K562 (cell line): ENCODE measurements at regions not wholly inside any gene's neighbourhood (a gene's known extent, or its start where the extent isn't known, plus 50 kb on each side); places are given as distances from the start of the nearest gene placed in this dataset.

Experiments
- ATAC-seq: fragments of 200-7000 bp; cut with Tn5 transposase; 3 replicates; pipeline ENCODE4 v1.9.1; 2020; ENCODE audit warnings: moderate library complexity
- BruUV-seq: library from RNA; stranded (reverse); fragments of 400-500 nt; replicated peaks from 2 replicates; lab custom pipeline; 2021; lab: Mats Ljungman, UMichigan
- CTCF ChIA-PET: fragments of 300-600 bp; formaldehyde crosslinking; extraction: SDS; loops from one replicate; lab custom pipeline; 2021; ENCODE audit warnings: low intra/inter-chr PET ratio; lab: Yijun Ruan, JAX
- POLR2A ChIA-PET: fragments of 300-600, 350-650 bp; sonication (Branson Sonifier 250); formaldehyde crosslinking; extraction: SDS; loops from one replicate; lab custom pipeline; 2021; ENCODE audit warnings: antibody characterized with exemption, inconsistent platforms; lab: Yijun Ruan, JAX
- DNase-seq, 4 experiments: peaks; one replicate each; pipeline versions ENCODE4 v3.0.0 to v3.0.0-alpha.2; 2011 to 2018; ENCODE audit warnings: low spot score in 3 of 4, mixed read lengths in 3 of 4; ENCODE audit errors: extremely low read depth in 1 of 4
- FAIRE-seq: peaks from 2 replicates; lab custom pipeline; 2011; peaks lifted over from hg19 to GRCh38; lab: Jason Lieb, UNC
- H2AFZ ChIP-seq: 2 replicates; pipeline ENCODE4 v1.6.0; 2011; ENCODE audit warnings: low read depth, low read length, control low read depth, inconsistent platforms
- H3K27ac ChIP-seq: fragments of 200-600 bp; 3 replicates; pipeline ENCODE4 v1.8.0; 2011; ENCODE audit warnings: low read depth, mild to moderate bottlenecking, control low read depth, inconsistent platforms, low read length, moderate library complexity, mixed read lengths; ENCODE audit errors: extremely low read depth
- H3K27me3 ChIP-seq, 2 experiments: fragments of 300-600 bp in 1 of 2; 2 replicates in 1 of 2; 3 replicates in 1 of 2; pipeline versions ENCODE4 v1.6.0 to v1.8.0; 2011; ENCODE audit warnings: inconsistent platforms in 2 of 2, low read length in 2 of 2, mild to moderate bottlenecking in 1 of 2, mixed read lengths in 1 of 2, moderate library complexity in 1 of 2; ENCODE audit not compliant: control insufficient read depth in 2 of 2, insufficient read depth in 2 of 2
- H3K36me3 ChIP-seq: fragments of 300-600 bp; 3 replicates; pipeline ENCODE4 v1.8.0; 2011; ENCODE audit warnings: mild to moderate bottlenecking, low read length, inconsistent platforms; ENCODE audit not compliant: control insufficient read depth, insufficient read depth
- H3K4me1 ChIP-seq, 2 experiments: fragments of 200-600 bp in 1 of 2; replicated peaks in 1 of 2; 2 replicates in 1 of 2; 3 replicates in 1 of 2; pipeline versions ENCODE4 v1.5.1 to v1.8.0; 2011; ENCODE audit warnings: inconsistent platforms in 2 of 2, low read length in 2 of 2, mild to moderate bottlenecking in 1 of 2, mixed read lengths in 1 of 2, moderate library complexity in 1 of 2; ENCODE audit not compliant: control insufficient read depth in 2 of 2, insufficient read depth in 2 of 2
- H3K4me2 ChIP-seq: 2 replicates; pipeline ENCODE4 v1.6.1; 2011; ENCODE audit warnings: low read length, control low read depth, inconsistent platforms, mixed read lengths; ENCODE audit not compliant: insufficient read depth
- H3K4me3 ChIP-seq: fragments of 200-600 bp; sonication (generic), shearing (Covaris generic); 2 replicates; pipeline ENCODE4 v1.5.1; 2016; ENCODE audit warnings: control low read depth, inconsistent platforms
- H3K79me2 ChIP-seq: fragments of 200-600 bp; 3 replicates; pipeline ENCODE4 v1.8.0; 2011; ENCODE audit warnings: low read length, inconsistent platforms; ENCODE audit not compliant: control insufficient read depth, insufficient read depth
- H3K9ac ChIP-seq, 2 experiments: 2 replicates each; pipeline versions ENCODE4 v1.6.0 to v1.6.1; 2011; ENCODE audit warnings: low read depth in 2 of 2, low read length in 2 of 2, control low read depth in 1 of 2, inconsistent platforms in 1 of 2, mild to moderate bottlenecking in 1 of 2, mixed read lengths in 1 of 2; ENCODE audit not compliant: insufficient read depth in 1 of 2
- H3K9me1 ChIP-seq: one replicate; pipeline ENCODE4 v1.6.0; 2011; ENCODE audit warnings: inconsistent platforms, mild to moderate bottlenecking, low read length, moderate library complexity; ENCODE audit not compliant: control insufficient read depth, insufficient read depth
- H3K9me3 ChIP-seq: replicated peaks from 2 replicates; pipeline ENCODE4 v1.5.1; 2011; ENCODE audit warnings: low read depth, low read length, inconsistent platforms; ENCODE audit not compliant: control insufficient read depth, insufficient read depth
- H4K20me1 ChIP-seq: replicated peaks from 2 replicates; pipeline ENCODE4 v1.6.1; 2011; ENCODE audit warnings: low read length, inconsistent platforms, mixed read lengths; ENCODE audit not compliant: control insufficient read depth, insufficient read depth
- ARID4B ChIP-seq: sonication (generic); formaldehyde crosslinking; IDR thresholded peaks from 2 replicates; pipeline ENCODE4 v1.8.0; 2022; ENCODE audit warnings: mild to moderate bottlenecking, missing genetic modification reagents
- CTCF ChIP-seq, 3 experiments: IDR thresholded peaks in 2 of 3; conservative IDR thresholded peaks in 1 of 3; 2 replicates each; pipeline ENCODE4 v1.5.1; 2011 to 2012; ENCODE audit warnings: low read length in 3 of 3, mild to moderate bottlenecking in 3 of 3, control low read depth in 2 of 3, improper control_type of control experiment in 1 of 3, inconsistent platforms in 1 of 3, low read depth in 1 of 3, mixed read lengths in 1 of 3, moderate library complexity in 1 of 3; ENCODE audit not compliant: insufficient read depth in 2 of 3
- MAFK ChIP-seq: IDR thresholded peaks from 2 replicates; pipeline ENCODE4 v1.6.1; 2011; ENCODE audit warnings: low read length, improper control_type of control experiment
- NCOA4 ChIP-seq: fragments of 450-650 bp; IDR thresholded peaks from 2 replicates; pipeline ENCODE4 v1.6.1; 2018; ENCODE audit warnings: mild to moderate bottlenecking; ENCODE audit not compliant: partially characterized antibody
- POLR2H ChIP-seq: IDR thresholded peaks from 2 replicates; pipeline ENCODE4 v1.6.1; 2016; ENCODE audit warnings: missing genetic modification characterization, low read depth, mild to moderate bottlenecking, control low read depth, missing compliant biosample characterization, moderate library complexity
- ZNF311 ChIP-seq: fragments of 250-450 bp; sonication (Bioruptor Pico); IDR thresholded peaks from 2 replicates; pipeline ENCODE4 v1.4.0; 2020; ENCODE audit warnings: mild to moderate bottlenecking, moderate library complexity
- WGBS: fragments of 100-300 bp; shearing (Covaris generic); methylation state at CpG from one replicate; pipeline ENCODE4 v1.1.6; 2016; ENCODE audit warnings: low coverage, mixed read lengths; ENCODE audit not compliant: insufficient coverage; ENCODE audit errors: missing lambda C conversion rate; 5-methylcytosine and 5-hydroxymethylcytosine counted together
- in situ Hi-C: fragments of 300-500 bp; cut with MboI; formaldehyde crosslinking; loops from 4 replicates; pipeline ENCODE4 v1.15.0; 2018; ENCODE audit warnings: inconsistent platforms, mixed read lengths
- intact Hi-C: fragments of 100-400 bp; cut with micrococcal nuclease; formaldehyde crosslinking; loops from 2 replicates; pipeline ENCODE4 v1.14.2; 2022
- TF ChIP-seq, protein P1 (sequence below): IDR thresholded peaks from 2 replicates; pipeline ENCODE4 v1.6.1; 2011; ENCODE audit not compliant: insufficient read length; ENCODE audit errors: extremely low read depth
- TF ChIP-seq, protein P2 (sequence below): fragments of 450-650 bp; formaldehyde crosslinking; IDR thresholded peaks from 2 replicates; pipeline ENCODE4 v1.4.0; 2020; ENCODE audit warnings: mild to moderate bottlenecking, moderate library complexity
- TF ChIP-seq, protein P3 (sequence below): fragments of 250-450 bp; sonication (Bioruptor Pico); IDR thresholded peaks from 2 replicates; pipeline ENCODE4 v1.5.0; 2022; ENCODE audit warnings: mild to moderate bottlenecking

- TF ChIP-seq POLR2H (tag), result no peak
- TF ChIP-seq, protein P1, sequence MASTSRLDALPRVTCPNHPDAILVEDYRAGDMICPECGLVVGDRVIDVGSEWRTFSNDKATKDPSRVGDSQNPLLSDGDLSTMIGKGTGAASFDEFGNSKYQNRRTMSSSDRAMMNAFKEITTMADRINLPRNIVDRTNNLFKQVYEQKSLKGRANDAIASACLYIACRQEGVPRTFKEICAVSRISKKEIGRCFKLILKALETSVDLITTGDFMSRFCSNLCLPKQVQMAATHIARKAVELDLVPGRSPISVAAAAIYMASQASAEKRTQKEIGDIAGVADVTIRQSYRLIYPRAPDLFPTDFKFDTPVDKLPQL, result no peak
- TF ChIP-seq NCOA4, result no peak
- TF ChIP-seq, protein P2, sequence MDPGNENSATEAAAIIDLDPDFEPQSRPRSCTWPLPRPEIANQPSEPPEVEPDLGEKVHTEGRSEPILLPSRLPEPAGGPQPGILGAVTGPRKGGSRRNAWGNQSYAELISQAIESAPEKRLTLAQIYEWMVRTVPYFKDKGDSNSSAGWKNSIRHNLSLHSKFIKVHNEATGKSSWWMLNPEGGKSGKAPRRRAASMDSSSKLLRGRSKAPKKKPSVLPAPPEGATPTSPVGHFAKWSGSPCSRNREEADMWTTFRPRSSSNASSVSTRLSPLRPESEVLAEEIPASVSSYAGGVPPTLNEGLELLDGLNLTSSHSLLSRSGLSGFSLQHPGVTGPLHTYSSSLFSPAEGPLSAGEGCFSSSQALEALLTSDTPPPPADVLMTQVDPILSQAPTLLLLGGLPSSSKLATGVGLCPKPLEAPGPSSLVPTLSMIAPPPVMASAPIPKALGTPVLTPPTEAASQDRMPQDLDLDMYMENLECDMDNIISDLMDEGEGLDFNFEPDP (CRISPR knock-in tag), result no peak
- TF ChIP-seq, protein P3, sequence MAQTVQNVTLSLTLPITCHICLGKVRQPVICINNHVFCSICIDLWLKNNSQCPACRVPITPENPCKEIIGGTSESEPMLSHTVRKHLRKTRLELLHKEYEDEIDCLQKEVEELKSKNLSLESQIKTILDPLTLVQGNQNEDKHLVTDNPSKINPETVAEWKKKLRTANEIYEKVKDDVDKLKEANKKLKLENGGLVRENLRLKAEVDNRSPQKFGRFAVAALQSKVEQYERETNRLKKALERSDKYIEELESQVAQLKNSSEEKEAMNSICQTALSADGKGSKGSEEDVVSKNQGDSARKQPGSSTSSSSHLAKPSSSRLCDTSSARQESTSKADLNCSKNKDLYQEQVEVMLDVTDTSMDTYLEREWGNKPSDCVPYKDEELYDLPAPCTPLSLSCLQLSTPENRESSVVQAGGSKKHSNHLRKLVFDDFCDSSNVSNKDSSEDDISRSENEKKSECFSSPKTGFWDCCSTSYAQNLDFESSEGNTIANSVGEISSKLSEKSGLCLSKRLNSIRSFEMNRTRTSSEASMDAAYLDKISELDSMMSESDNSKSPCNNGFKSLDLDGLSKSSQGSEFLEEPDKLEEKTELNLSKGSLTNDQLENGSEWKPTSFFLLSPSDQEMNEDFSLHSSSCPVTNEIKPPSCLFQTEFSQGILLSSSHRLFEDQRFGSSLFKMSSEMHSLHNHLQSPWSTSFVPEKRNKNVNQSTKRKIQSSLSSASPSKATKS (CRISPR knock-in tag), result no peak
- no peak for TF ChIP-seq ARID4B (CRISPR knock-in tag)
- no peak for TF ChIP-seq ZNF311 (CRISPR knock-in tag)
- no peak for TF ChIP-seq CTCF (IDR thresholded peaks at IDR 0.05 in 2 of 3, conservative IDR thresholded peaks at IDR 0.05 in 1 of 3; ENCODE audit: insufficient read depth in 2 of 3, low read depth in 1 of 3, low read length in 3 of 3)
- no peak for TF ChIP-seq MAFK
- intact Hi-C loops (loop anchor here (10.0 kb wide), 1 partner anchor 106 kb away; no protein-coding TSS in a partner anchor), in situ Hi-C loops (no loop called here)
- DNase-seq, result no peak
- FAIRE-seq, result no peak
- H3K9me1 ChIP-seq, result no peaks in the 10 kb centered on the region
- H3K27ac ChIP-seq, result no peak overlapping the region
- peaks cover 14 to 45% of the 10 kb centered on the region in 2 experiments for H3K27me3 ChIP-seq
- no peaks in the 10 kb centered on the region for H3K36me3 ChIP-seq
- ChIA-PET CTCF (no interaction called here), POLR2A (interaction anchor here (1.0 to 1.2 kb wide), 2 partner anchors 9 to 13 kb away, joined by 3 to 4 read pairs; no protein-coding TSS in a partner anchor)
- H3K9me3 ChIP-seq, result 0 out of 2 replicates have a peak, but pooled peaks cover 2% of the 10 kb centered on the region
- H3K4me1 ChIP-seq, result no peaks in the 10 kb centered on the region
- no TSS peak for BruUV-seq
- H2AFZ ChIP-seq, result no peak overlapping the region
- no peak for ATAC-seq
- no peaks in the 10 kb centered on the region for H3K79me2 ChIP-seq
- 0% methylated on average over 9 of the region's 9 CpGs for WGBS
- H4K20me1 ChIP-seq, result 0 out of 2 replicates have a peak, but pooled peaks cover 4% of the 10 kb centered on the region
- no peak overlapping the region for H3K4me3 ChIP-seq
- no peak overlapping the region for H3K9ac ChIP-seq
- H3K4me2 ChIP-seq, result no peak overlapping the region
These were observed 107.2 kb downstream of the C5orf15 start for GRCh38 chr5:133861161-133861737.
